Testis (tissue), 2 donors: ENCODE measurements at regions not wholly inside any gene's neighbourhood (a gene's known extent, or its start where the extent isn't known, plus 50 kb on each side); places are given as distances from the start of the nearest gene placed in this dataset.

Experiments used
- POLR2A ChIP-seq: fragments of 450-650 bp; IDR thresholded peaks from one replicate; pipeline ENCODE4 v1.6.1; 2017; ENCODE audit warnings: antibody characterized with exemption, mild to moderate bottlenecking, moderate library complexity
- TF ChIP-seq, protein P1 (sequence below), 3 experiments: fragments of 450-650 bp in 2 of 3; fragments of 200-600 bp in 1 of 3; sonication (generic) in 1 of 3; IDR thresholded peaks; one replicate each; pipeline ENCODE4 v1.5.1; 2016 to 2019; ENCODE audit warnings: antibody characterized with exemption in 3 of 3, mild to moderate bottlenecking in 2 of 3, moderate library complexity in 1 of 3

- TF ChIP-seq, protein P1, sequence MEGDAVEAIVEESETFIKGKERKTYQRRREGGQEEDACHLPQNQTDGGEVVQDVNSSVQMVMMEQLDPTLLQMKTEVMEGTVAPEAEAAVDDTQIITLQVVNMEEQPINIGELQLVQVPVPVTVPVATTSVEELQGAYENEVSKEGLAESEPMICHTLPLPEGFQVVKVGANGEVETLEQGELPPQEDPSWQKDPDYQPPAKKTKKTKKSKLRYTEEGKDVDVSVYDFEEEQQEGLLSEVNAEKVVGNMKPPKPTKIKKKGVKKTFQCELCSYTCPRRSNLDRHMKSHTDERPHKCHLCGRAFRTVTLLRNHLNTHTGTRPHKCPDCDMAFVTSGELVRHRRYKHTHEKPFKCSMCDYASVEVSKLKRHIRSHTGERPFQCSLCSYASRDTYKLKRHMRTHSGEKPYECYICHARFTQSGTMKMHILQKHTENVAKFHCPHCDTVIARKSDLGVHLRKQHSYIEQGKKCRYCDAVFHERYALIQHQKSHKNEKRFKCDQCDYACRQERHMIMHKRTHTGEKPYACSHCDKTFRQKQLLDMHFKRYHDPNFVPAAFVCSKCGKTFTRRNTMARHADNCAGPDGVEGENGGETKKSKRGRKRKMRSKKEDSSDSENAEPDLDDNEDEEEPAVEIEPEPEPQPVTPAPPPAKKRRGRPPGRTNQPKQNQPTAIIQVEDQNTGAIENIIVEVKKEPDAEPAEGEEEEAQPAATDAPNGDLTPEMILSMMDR (IDR thresholded peaks at IDR 0.05) = no peak
- TF ChIP-seq POLR2A = no peak
Observed at GRCh38 chr16:49003992-49004391, 277.6 kb downstream of the CBLN1 start.
